Small intestine (tissue), 7 donors: ENCODE measurements at regions not wholly inside any gene's neighbourhood (a gene's known extent, or its start where the extent isn't known, plus 50 kb on each side); places are given as distances from the start of the nearest gene placed in this dataset.

ENCODE experiments used
- DNase-seq, 2 donors: peaks; one replicate each; pipeline versions ENCODE4 v3.0.0 to v3.0.0-alpha.2; 2013
- FAIRE-seq: peaks from 2 replicates; lab custom pipeline; 2012; peaks lifted over from hg19 to GRCh38; lab: Jason Lieb, UNC
- H3K27ac ChIP-seq, 3 donors: one replicate each; pipeline ENCODE4 v1.5.1; 2013; ENCODE audit warnings: low read length in 2 of 3, mild to moderate bottlenecking in 2 of 3, control low read depth in 1 of 3, inconsistent platforms in 1 of 3, low read depth in 1 of 3, moderate library complexity in 1 of 3
- H3K27me3 ChIP-seq, 3 donors: one replicate each; pipeline ENCODE4 v1.6.1; 2013; ENCODE audit warnings: low read length in 3 of 3, inconsistent platforms in 1 of 3; ENCODE audit not compliant: control insufficient read depth in 3 of 3, insufficient read depth in 3 of 3
- H3K36me3 ChIP-seq, 3 donors: one replicate each; pipeline ENCODE4 v1.6.1; 2013; ENCODE audit warnings: low read length in 3 of 3, inconsistent platforms in 1 of 3, low read depth in 1 of 3, mild to moderate bottlenecking in 1 of 3, moderate library complexity in 1 of 3; ENCODE audit not compliant: control insufficient read depth in 3 of 3, insufficient read depth in 2 of 3
- H3K4me1 ChIP-seq, 3 donors: one replicate each; pipeline ENCODE4 v1.6.1; 2013; ENCODE audit warnings: low read length in 2 of 3, inconsistent platforms in 1 of 3, low read depth in 1 of 3, mild to moderate bottlenecking in 1 of 3, moderate library complexity in 1 of 3; ENCODE audit not compliant: control insufficient read depth in 3 of 3, insufficient read depth in 2 of 3
- H3K4me3 ChIP-seq, 3 donors: one replicate each; pipeline ENCODE4 v1.5.1; 2013; ENCODE audit warnings: low read length in 3 of 3, control low read depth in 1 of 3, inconsistent platforms in 1 of 3, low read depth in 1 of 3, mild to moderate bottlenecking in 1 of 3, moderate library complexity in 1 of 3
- H3K9me3 ChIP-seq, 2 donors: one replicate each; pipeline ENCODE4 v1.6.1; 2013; ENCODE audit warnings: low read depth in 1 of 2, low read length in 1 of 2; ENCODE audit not compliant: control insufficient read depth in 2 of 2, insufficient read depth in 1 of 2
- WGBS, 3 donors: extraction: QIAGEN DNeasy Blood & Tissue Kit; methylation state at CpG; one replicate each; pipeline ENCODE4 v1.1.7; 2013; 5-methylcytosine and 5-hydroxymethylcytosine counted together
- donor health status: healthy with polysubstance abuse.
- donor health status: control.
- donor health status: control.
- donor health status: Bipolar disorder and iron deficiency.
- donor health status: healthy.

DNA sequence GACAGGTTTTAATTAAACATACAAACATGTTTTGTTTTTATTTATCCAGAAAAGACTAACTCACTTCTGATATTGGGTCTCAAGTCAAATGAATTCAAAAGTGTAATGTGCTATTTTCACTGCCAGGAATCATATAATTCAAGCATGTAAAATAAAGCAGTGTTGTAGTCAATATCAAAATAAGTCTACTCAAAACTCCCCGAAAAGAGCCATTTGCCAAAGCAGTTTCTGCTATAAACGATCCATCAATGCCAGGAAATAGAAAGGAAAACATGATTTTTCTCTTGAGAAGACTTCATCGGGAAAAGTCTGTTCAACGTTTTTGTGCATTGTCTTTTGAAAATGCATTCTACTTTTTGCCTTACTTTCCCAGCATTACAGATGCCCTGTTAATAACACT lies 633.3 kb downstream of the FAT4 start:
- no peak overlapping the region for H3K27ac ChIP-seq
- no peak for DNase-seq
- no peaks in the 10 kb centered on the region for H3K27me3 ChIP-seq
- no peak overlapping the region for H3K4me3 ChIP-seq
- H3K36me3 ChIP-seq, result no peaks in the 10 kb centered on the region
- FAIRE-seq, result no peak
- no peaks in the 10 kb centered on the region for H3K4me1 ChIP-seq
- H3K9me3 ChIP-seq, result no peaks in the 10 kb centered on the region
- WGBS, 3 donors, result 57 to 81% (median 79%) methylated on average over 4 of the region's 4 CpGs

DNA sequence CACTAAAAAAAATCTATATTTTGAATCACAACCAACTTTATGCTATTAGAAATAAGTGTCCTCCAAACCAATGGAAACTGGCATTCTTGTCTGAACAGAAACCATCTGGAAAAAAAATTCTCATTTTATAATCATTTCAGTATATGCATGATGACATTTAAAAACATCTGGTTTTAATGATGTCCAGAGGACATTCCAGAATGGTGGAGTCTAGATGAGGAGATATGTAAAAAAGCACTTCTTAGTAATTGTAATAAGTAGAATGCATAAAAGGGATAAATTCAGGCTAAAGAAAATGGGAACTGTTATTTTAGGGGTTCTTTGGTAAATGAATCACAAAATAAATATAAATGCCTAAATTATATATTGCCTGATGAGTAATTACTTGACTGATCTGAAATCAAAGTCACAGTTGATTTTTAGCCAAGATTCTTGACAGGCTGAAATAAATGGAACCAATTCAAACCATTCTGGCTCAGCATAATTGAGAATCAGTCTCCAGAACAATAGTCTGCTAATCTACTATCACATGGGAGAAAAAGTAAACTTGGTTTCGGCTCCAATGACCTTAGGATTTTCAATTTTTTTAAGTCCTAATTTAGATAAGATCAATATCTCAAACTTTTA lies 636.6 kb downstream of the FAT4 start:
- H3K27me3 ChIP-seq, result no peaks in the 10 kb centered on the region
- WGBS, 3 donors, result 18 to 45% (median 19%) methylated on average over 1 of the region's 1 CpG
- no peaks in the 10 kb centered on the region for H3K9me3 ChIP-seq
- FAIRE-seq (no peak), DNase-seq (no peak)
- H3K4me1 ChIP-seq, result no peaks in the 10 kb centered on the region
- H3K4me3 ChIP-seq, result no peak overlapping the region
- no peak overlapping the region for H3K27ac ChIP-seq
- no peaks in the 10 kb centered on the region for H3K36me3 ChIP-seq

DNA sequence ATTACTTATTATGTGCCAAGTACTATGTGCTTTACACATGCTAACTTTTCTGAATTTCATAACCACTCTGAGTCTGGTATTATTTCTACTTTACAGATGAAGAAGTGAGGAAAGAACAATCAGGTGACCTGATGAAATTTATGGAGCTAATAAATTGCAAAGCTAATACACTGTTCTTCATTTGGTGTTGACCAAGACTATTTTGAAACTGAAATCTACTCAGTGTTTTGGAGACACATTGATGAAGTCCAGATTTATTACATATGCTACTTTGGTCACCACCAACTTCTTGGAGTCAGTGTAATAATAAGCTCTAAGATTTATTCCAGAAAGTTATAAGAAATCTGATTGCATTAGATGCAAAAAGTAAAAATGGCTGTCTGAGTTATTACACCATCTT lies 637.9 kb downstream of the FAT4 start:
- Histone ChIP-seq H3K36me3 (no peaks in the 10 kb centered on the region), H3K4me3 (no peak overlapping the region), H3K27ac (no peak overlapping the region), H3K27me3 (no peaks in the 10 kb centered on the region), H3K9me3 (no peaks in the 10 kb centered on the region), H3K4me1 (no peaks in the 10 kb centered on the region)
- FAIRE-seq, result no peak
- DNase-seq, result no peak

- Histone ChIP-seq H3K36me3 (no peaks in the 10 kb centered on the region), H3K4me3 (no peak overlapping the region), H3K9me3 (no peaks in the 10 kb centered on the region), H3K27ac (no peak overlapping the region), H3K4me1 (no peaks in the 10 kb centered on the region), H3K27me3 (no peaks in the 10 kb centered on the region)
- no peak for FAIRE-seq
- DNase-seq, result no peak
- WGBS, 3 donors, result 67 to 90% (median 82%) methylated on average over 1 of the region's 1 CpG
These were observed 641.5 kb downstream of the FAT4 start for GRCh38 chr4:125956276-125956675.

DNA sequence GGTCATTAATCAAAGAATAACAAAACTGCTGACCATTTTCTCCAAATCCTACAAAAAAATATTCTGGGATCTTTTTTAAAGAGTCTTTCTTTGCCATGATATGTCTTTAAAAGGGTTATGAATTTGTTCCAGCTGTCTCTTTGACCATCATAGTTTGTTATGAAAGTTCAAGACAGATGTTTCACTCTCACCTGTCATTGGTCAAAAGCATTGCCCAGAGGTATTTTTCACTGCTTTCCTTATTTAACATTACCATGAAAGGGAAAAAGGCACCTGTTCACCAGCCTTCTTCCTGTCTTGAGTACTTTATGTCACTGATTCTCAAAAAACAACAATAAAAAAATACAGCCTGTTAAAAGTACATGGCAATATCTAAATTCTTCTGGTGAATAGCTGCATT lies 643.8 kb downstream of the FAT4 start:
- Histone ChIP-seq H3K9me3 (no peaks in the 10 kb centered on the region), H3K4me3 (no peak overlapping the region), H3K4me1 (no peaks in the 10 kb centered on the region), H3K27me3 (no peaks in the 10 kb centered on the region), H3K36me3 (no peaks in the 10 kb centered on the region), H3K27ac (no peak overlapping the region)
- FAIRE-seq (no peak), DNase-seq (no peak)

- H3K27ac ChIP-seq, result no peak overlapping the region
- 78 to 85% (median 78%) methylated on average over 5 of the region's 5 CpGs for WGBS, 3 donors
- no peak for FAIRE-seq
- H3K9me3 ChIP-seq, result no peaks in the 10 kb centered on the region
- H3K36me3 ChIP-seq, result no peaks in the 10 kb centered on the region
- H3K4me3 ChIP-seq, result no peak overlapping the region
- no peak for DNase-seq
- H3K27me3 ChIP-seq, result no peaks in the 10 kb centered on the region
- no peaks in the 10 kb centered on the region for H3K4me1 ChIP-seq
These were observed 646.9 kb downstream of the FAT4 start for GRCh38 chr4:125961626-125962025.

DNA sequence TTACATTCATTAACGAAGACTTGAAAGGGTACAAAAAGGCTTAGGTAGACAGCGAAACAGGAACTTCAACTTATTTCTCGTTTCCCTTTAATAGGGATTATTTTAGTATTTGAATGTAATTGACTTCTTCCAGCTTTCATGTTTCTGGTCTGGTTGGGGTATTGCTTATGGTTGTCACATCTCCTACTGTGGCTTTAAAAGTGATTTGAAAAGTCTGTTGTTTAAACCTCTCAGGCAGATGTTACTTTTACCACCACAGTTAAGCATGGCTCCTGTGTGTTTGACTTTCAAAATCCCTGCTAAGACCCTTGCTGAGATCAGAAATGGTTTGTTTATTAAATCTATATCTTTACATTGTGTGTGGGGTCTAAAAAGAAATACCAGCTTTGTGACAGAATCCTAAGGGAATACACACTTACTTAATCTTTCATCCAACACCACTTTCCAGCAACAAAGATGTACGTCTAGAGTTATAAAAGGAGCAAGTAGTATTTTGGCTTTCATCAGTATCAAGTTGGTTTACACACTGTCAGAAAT lies 661.2 kb downstream of the FAT4 start:
- Histone ChIP-seq H3K36me3 (no peaks in the 10 kb centered on the region), H3K27ac (no peak overlapping the region), H3K27me3 (no peaks in the 10 kb centered on the region), H3K4me3 (no peak overlapping the region), H3K4me1 (no peaks in the 10 kb centered on the region), H3K9me3 (no peaks in the 10 kb centered on the region)
- 66 to 75% (median 74%) methylated on average over 4 of the region's 4 CpGs for WGBS, 3 donors
- DNase-seq (no peak), FAIRE-seq (no peak)

DNA sequence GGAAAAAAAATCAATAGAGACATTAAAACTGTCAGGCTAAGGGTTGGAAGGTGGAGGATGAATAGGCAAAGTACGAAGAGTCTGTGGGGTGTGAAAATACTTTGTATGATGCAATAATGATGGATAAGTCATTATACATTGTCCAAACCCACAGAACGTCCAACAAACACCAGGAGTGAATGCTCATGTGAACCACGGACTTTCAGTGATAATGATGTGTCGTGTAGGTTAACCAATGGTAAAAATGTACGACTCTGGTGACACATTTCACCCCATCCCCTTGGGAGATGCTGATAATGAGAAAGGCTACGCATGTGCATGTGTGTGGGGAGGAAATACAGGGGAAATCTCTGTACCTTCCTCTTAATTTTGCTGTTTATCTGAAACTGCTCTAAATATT lies 665.2 kb downstream of the FAT4 start:
- DNase-seq (no peak), FAIRE-seq (no peak)
- Histone ChIP-seq H3K4me1 (no peaks in the 10 kb centered on the region), H3K36me3 (no peaks in the 10 kb centered on the region), H3K4me3 (no peak overlapping the region), H3K9me3 (no peaks in the 10 kb centered on the region), H3K27ac (no peak overlapping the region), H3K27me3 (no peaks in the 10 kb centered on the region)
- WGBS, 3 donors, result 73 to 80% (median 73%) methylated on average over 6 of the region's 6 CpGs

DNA sequence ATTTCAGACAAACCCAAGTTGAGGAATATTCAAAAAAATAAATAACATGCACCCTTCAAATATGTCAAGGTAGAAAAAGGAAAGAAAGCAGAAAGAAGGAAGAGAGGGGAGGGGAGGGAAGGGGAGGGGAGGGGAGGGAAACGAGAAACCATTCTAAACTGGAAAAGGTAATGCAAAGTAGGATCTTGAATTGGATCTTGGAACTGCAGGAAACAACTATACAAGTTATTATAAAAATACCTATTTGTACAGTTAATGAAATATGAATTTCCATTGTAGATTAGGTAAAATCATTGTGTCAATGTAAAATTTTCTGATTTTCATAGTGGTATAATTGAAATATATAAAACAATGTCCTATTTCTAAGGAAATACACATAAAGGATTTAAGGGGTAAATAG lies 668.4 kb downstream of the FAT4 start:
- DNase-seq (no peak), FAIRE-seq (no peak)
- no peaks in the 10 kb centered on the region for H3K9me3 ChIP-seq
- H3K27me3 ChIP-seq, result no peaks in the 10 kb centered on the region
- H3K4me1 ChIP-seq, result no peaks in the 10 kb centered on the region
- WGBS, 3 donors, result 50 to 72% (median 52%) methylated on average over 1 of the region's 1 CpG
- no peak overlapping the region for H3K27ac ChIP-seq
- H3K36me3 ChIP-seq, result no peaks in the 10 kb centered on the region
- H3K4me3 ChIP-seq, result no peak overlapping the region
